ENCODE measurements at regions not wholly inside any gene's neighbourhood (a gene's known extent, or its start where the extent isn't known, plus 50 kb on each side); places are given as distances from the start of the nearest gene placed in this dataset.

- H2AK5ac ChIP-seq (ENCODE audit: low read depth, low read length): no peak overlapping the region
- no peaks in the 10 kb centered on the region for H3K23me2 ChIP-seq (ENCODE audit: low read depth, low read length)
- no peaks in the 10 kb centered on the region for H3K79me1 ChIP-seq (ENCODE audit: low read depth, low read length)
- WGBS, 2 experiments (ENCODE audit: extremely low coverage in 1 of 2, insufficient coverage in 1 of 2, insufficient read length in 1 of 2, insufficient replicate concordance in 2 of 2, low coverage in 1 of 2, low lambda C conversion rate in 2 of 2, missing lambda C conversion rate in 1 of 2): 96% methylated on average over 2 of the region's 2 CpGs; no CpG with 5 or more reads in 1 of the 2 experiments
- H3K27me3 ChIP-seq (replicated peaks in 1 of 4; ENCODE audit: control insufficient read depth in 3 of 4, extremely low read depth in 1 of 4, insufficient read depth in 3 of 4, low read length in 3 of 4): no peaks in the 10 kb centered on the region
- no peak overlapping the region for H2AFZ ChIP-seq (ENCODE audit: low read length)
- H4K8ac ChIP-seq (ENCODE audit: extremely low read depth, insufficient read depth, low read length): no peak overlapping the region
- DNase-seq (ENCODE audit: low read depth in 1 of 2, low spot score in 2 of 2): no peak
- H3K4me2 ChIP-seq (ENCODE audit: insufficient read depth in 1 of 2, low read depth in 2 of 2, low read length in 2 of 2): no peak overlapping the region
- no peak overlapping the region for H3K56ac ChIP-seq (replicated peaks; ENCODE audit: insufficient read length, low read depth, low read length)
- H2BK120ac ChIP-seq (replicated peaks; ENCODE audit: low read depth, low read length): no peak overlapping the region
- no peaks in the 10 kb centered on the region for H4K20me1 ChIP-seq (replicated peaks in 1 of 2; ENCODE audit: control insufficient read depth in 1 of 2, insufficient read depth in 2 of 2, low read length in 2 of 2)
- H3K4me1 ChIP-seq (replicated peaks in 1 of 4; ENCODE audit: control insufficient read depth in 3 of 4, insufficient read depth in 4 of 4, low read length in 3 of 4): no peaks in the 10 kb centered on the region
- no peak overlapping the region for H4K91ac ChIP-seq (replicated peaks; ENCODE audit: insufficient read length, low read length)
- H3K36me3 ChIP-seq (ENCODE audit: control insufficient read depth in 2 of 4, insufficient read depth in 4 of 4, low read length in 3 of 4): no peaks in the 10 kb centered on the region
- H3K9ac ChIP-seq (replicated peaks in 1 of 4; ENCODE audit: extremely low read depth in 1 of 4, low read depth in 3 of 4, low read length in 3 of 4): no peak overlapping the region
- H3K79me2 ChIP-seq (ENCODE audit: control insufficient read depth in 1 of 2, insufficient read depth in 2 of 2, low read length in 2 of 2): no peaks in the 10 kb centered on the region
- H3K18ac ChIP-seq (ENCODE audit: extremely low read depth, low read length): no peak overlapping the region
- no peak overlapping the region for H3K23ac ChIP-seq (ENCODE audit: insufficient read length)
- no peak overlapping the region for H3K4me3 ChIP-seq (ENCODE audit: extremely low read depth in 1 of 4, insufficient read depth in 2 of 4, low read depth in 3 of 4, low read length in 4 of 4)
- ChIA-PET CTCF (ENCODE audit: partially characterized antibody) (no interaction called here), POLR2A (ENCODE audit: partially characterized antibody) (no interaction called here)
- no peak overlapping the region for H2BK20ac ChIP-seq (ENCODE audit: low read length)
- no peak overlapping the region for H3K4ac ChIP-seq (replicated peaks; ENCODE audit: insufficient read length, low read depth, low read length)
- H4K5ac ChIP-seq (ENCODE audit: insufficient read length, low read depth, low read length): no peak overlapping the region
- H2BK12ac ChIP-seq (ENCODE audit: low read depth, low read length): no peak overlapping the region
- H3K27ac ChIP-seq (ENCODE audit: low read depth, low read length): no peak overlapping the region
- H2BK5ac ChIP-seq (ENCODE audit: low read depth, low read length): no peak overlapping the region
- H2BK15ac ChIP-seq (ENCODE audit: low read length): no peak overlapping the region
- H3K9me3 ChIP-seq (ENCODE audit: insufficient read depth in 2 of 2, low read depth in 1 of 2, low read length in 1 of 2): no peaks in the 10 kb centered on the region
- no peak for FAIRE-seq
- no peak overlapping the region for H3K14ac ChIP-seq (ENCODE audit: insufficient read length)
- TF ChIP-seq CEBPB (IDR thresholded peaks at IDR 0.05; ENCODE audit: low read depth, low read length) (no peak), SIRT6 (IDR thresholded peaks at IDR 0.05; ENCODE audit: low read length) (no peak), HDAC6 (IDR thresholded peaks at IDR 0.05; ENCODE audit: low read depth, low read length) (no peak), SRF (IDR thresholded peaks at IDR 0.05; ENCODE audit: low read depth, low read length) (no peak), JUN (IDR thresholded peaks at IDR 0.05; ENCODE audit: low read depth, low read length) (no peak), BCL11A (IDR thresholded peaks at IDR 0.05; ENCODE audit: low read depth in 2 of 2, low read length in 2 of 2) (no peak), CHD2 (IDR thresholded peaks at IDR 0.05; ENCODE audit: low read length) (no peak), CBX8 (IDR thresholded peaks at IDR 0.05; ENCODE audit: borderline replicate concordance, low read depth, low read length) (no peak), BRCA1 (IDR thresholded peaks at IDR 0.05; ENCODE audit: low read depth, low read length) (no peak), NANOG (IDR thresholded peaks at IDR 0.05; ENCODE audit: insufficient read depth, low read depth, low read length, poor library complexity, severe bottlenecking) (no peak), RFX5 (IDR thresholded peaks at IDR 0.05; ENCODE audit: borderline replicate concordance, low read depth, low read length) (no peak), KDM5A (IDR thresholded peaks at IDR 0.05; ENCODE audit: low read length) (no peak), RNF2 (IDR thresholded peaks at IDR 0.05; ENCODE audit: borderline replicate concordance, low read depth, low read length, missing control alignments, poor library complexity, severe bottlenecking) (no peak), KDM1A (IDR thresholded peaks at IDR 0.05; ENCODE audit: borderline replicate concordance, low read length) (no peak)
- TF ChIP-seq, protein P1, sequence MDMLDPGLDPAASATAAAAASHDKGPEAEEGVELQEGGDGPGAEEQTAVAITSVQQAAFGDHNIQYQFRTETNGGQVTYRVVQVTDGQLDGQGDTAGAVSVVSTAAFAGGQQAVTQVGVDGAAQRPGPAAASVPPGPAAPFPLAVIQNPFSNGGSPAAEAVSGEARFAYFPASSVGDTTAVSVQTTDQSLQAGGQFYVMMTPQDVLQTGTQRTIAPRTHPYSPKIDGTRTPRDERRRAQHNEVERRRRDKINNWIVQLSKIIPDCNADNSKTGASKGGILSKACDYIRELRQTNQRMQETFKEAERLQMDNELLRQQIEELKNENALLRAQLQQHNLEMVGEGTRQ (IDR thresholded peaks at IDR 0.05; ENCODE audit: low read length): no peak
Observed at GRCh38 chr9:28707616-28708015, 1134.3 kb upstream of the C9orf72 start.
